Kidney (tissue), 13 donors: ENCODE measurements at regions not wholly inside any gene's neighbourhood (a gene's known extent, or its start where the extent isn't known, plus 50 kb on each side); places are given as distances from the start of the nearest gene placed in this dataset.

Experiments
- DNase-seq, 5 donors: peaks; one replicate each; pipeline ENCODE4 v3.0.0-alpha.2; 2013 to 2020
- FAIRE-seq: peaks from 2 replicates; lab custom pipeline; 2012; peaks lifted over from hg19 to GRCh38; lab: Jason Lieb, UNC
- H3K27ac ChIP-seq, 2 donors: one replicate each; pipeline ENCODE4 v1.7.0; 2013; ENCODE audit warnings: low read depth in 2 of 2, low read length in 2 of 2, inconsistent platforms in 1 of 2
- H3K27me3 ChIP-seq: one replicate; pipeline ENCODE4 v1.7.1; 2013; ENCODE audit warnings: low read length, inconsistent platforms; ENCODE audit not compliant: control insufficient read depth, insufficient read depth
- H3K36me3 ChIP-seq, 3 donors: one replicate each; pipeline versions ENCODE4 v1.7.0 to v1.7.1; 2013; ENCODE audit warnings: low read length in 3 of 3, control low read depth in 1 of 3, inconsistent platforms in 1 of 3; ENCODE audit not compliant: insufficient read depth in 3 of 3, control insufficient read depth in 2 of 3
- H3K4me1 ChIP-seq, 3 donors: one replicate each; pipeline versions ENCODE4 v1.7.0 to v1.7.1; 2013; ENCODE audit warnings: low read length in 3 of 3, inconsistent platforms in 1 of 3, low read depth in 1 of 3; ENCODE audit not compliant: control insufficient read depth in 2 of 3, insufficient read depth in 2 of 3
- H3K4me3 ChIP-seq, 3 donors: one replicate each; pipeline versions ENCODE4 v1.7.0 to v1.8.1; 2013; ENCODE audit warnings: low read length in 3 of 3, control low read depth in 1 of 3, inconsistent platforms in 1 of 3
- H3K9ac ChIP-seq, 3 donors: one replicate each; pipeline versions ENCODE4 v1.7.0 to v1.7.1; 2013; ENCODE audit warnings: low read length in 3 of 3, control low read depth in 1 of 3, inconsistent platforms in 1 of 3
- H3K9me3 ChIP-seq, 3 donors: one replicate each; pipeline versions ENCODE4 v1.7.0 to v1.7.1; 2013; ENCODE audit warnings: low read length in 3 of 3, control low read depth in 1 of 3, inconsistent platforms in 1 of 3; ENCODE audit not compliant: control insufficient read depth in 2 of 3, insufficient read depth in 1 of 3
- CTCF ChIP-seq: IDR thresholded peaks from 3 replicates; pipeline ENCODE4 v1.5.1; 2012; ENCODE audit warnings: mild to moderate bottlenecking, moderate library complexity, borderline replicate concordance; ENCODE audit not compliant: insufficient read depth; ENCODE audit errors: extremely low read depth
- intact Hi-C: fragments of 100-400 bp; cut with DNase I; formaldehyde crosslinking; loops from one replicate; pipeline ENCODE4 v1.11.1; 2022
- donor health status: control.
- donor health status: control.
- donor health status: control.
- donor health status: control.
- donor health status: control.
- donor health status: DM: yes; HTN: yes; CAD: no.
- donor health status: Normal renal cell carcinoma (clear cell type).

DNA sequence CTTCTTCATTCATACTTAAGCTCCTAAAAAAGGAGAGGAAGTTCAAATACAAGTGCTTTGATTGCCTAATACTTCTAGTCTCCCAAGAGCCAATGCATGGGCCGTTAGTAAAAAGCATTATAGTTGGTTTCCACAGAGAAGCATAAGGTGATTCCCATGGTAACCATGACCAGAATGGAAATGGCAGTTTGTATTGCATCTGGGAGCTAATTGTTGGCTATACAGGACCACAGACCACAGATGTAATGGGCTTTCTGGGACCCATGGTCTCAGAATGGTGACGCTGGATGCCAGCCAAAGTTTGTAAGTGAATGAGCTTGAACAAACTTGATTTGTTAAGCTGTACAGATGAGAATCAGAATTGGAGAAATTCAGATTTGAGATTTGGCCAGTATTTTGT is 333.9 kb upstream of the C11orf87 start:
- no peak for FAIRE-seq
- H3K9ac ChIP-seq: no peak overlapping the region
- H3K9me3 ChIP-seq: no peaks in the 10 kb centered on the region
- no peak for TF ChIP-seq CTCF
- no peak for DNase-seq
- H3K4me1 ChIP-seq: no peaks in the 10 kb centered on the region
- H3K27me3 ChIP-seq: no peaks in the 10 kb centered on the region
- no peaks in the 10 kb centered on the region for H3K36me3 ChIP-seq
- intact Hi-C loops: no loop called here
- H3K27ac ChIP-seq: no peak overlapping the region
- no peak overlapping the region for H3K4me3 ChIP-seq

- Histone ChIP-seq H3K9me3 (no peaks in the 10 kb centered on the region), H3K27ac (no peak overlapping the region), H3K9ac (no peak overlapping the region), H3K4me3 (no peak overlapping the region), H3K27me3 (no peaks in the 10 kb centered on the region), H3K36me3 (no peaks in the 10 kb centered on the region), H3K4me1 (no peaks in the 10 kb centered on the region)
- DNase-seq (no peak), FAIRE-seq (no peak)
- intact Hi-C loops: no loop called here
- no peak for TF ChIP-seq CTCF
Observed at GRCh38 chr11:109089144-109089543, 332.8 kb upstream of the C11orf87 start.

GRCh38 chr11:109093354-109093753 is 328.6 kb upstream of the C11orf87 start:
- DNase-seq (no peak), FAIRE-seq (no peak)
- Histone ChIP-seq H3K4me3 (no peak overlapping the region), H3K36me3 (no peaks in the 10 kb centered on the region), H3K4me1 (no peaks in the 10 kb centered on the region), H3K27ac (no peak overlapping the region), H3K27me3 (no peaks in the 10 kb centered on the region), H3K9me3 (no peaks in the 10 kb centered on the region), H3K9ac (no peak overlapping the region)
- intact Hi-C loops: no loop called here
- no peak for TF ChIP-seq CTCF

DNA sequence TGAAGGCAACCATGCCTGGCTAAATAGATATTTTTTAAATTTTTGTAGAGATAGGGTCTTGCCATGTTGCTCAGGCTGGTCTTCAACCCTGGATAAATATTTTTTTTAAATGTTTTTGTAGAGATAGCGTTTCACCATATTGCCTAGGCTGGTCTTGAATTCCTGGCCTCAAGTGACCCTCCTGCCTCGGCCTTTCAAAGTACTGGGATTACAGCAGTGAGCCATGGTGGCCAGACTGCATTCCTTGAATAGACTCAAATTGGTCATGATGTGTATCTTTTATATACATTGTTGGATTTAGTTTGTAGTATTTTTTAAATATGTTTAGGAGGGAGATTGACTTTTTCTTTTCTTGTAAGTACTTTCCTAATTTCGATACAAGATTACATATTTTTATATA is 325.7 kb upstream of the C11orf87 start:
- H3K36me3 ChIP-seq: no peaks in the 10 kb centered on the region
- H3K27me3 ChIP-seq: no peaks in the 10 kb centered on the region
- DNase-seq (no peak), FAIRE-seq (no peak)
- H3K9ac ChIP-seq: no peak overlapping the region
- no peak for TF ChIP-seq CTCF
- no peaks in the 10 kb centered on the region for H3K4me1 ChIP-seq
- H3K9me3 ChIP-seq: no peaks in the 10 kb centered on the region
- H3K4me3 ChIP-seq: no peak overlapping the region
- H3K27ac ChIP-seq: no peak overlapping the region
- intact Hi-C loops: no loop called here
